ENCODE measurements at regions not wholly inside any gene's neighbourhood (a gene's known extent, or its start where the extent isn't known, plus 50 kb on each side); places are given as distances from the start of the nearest gene placed in this dataset.

DNA sequence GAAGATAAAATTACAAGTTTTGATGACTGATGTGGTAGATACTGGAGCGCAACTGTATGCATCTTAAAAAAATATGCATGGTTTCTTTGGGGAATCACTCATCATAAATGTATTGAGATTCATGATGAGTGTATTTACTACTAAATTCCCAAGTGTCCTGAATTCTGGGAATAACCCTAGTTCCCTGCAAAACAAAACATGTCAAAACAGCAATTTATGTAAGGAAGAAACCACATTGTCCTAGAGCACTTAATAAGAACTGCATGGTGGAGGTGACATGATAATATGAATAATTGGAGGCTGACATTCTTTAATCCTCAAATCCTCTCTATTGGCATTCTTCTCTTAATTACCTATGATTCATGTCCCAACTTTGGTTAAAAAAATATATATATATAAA is 1804.7 kb downstream of the STIM2 start:
- WGBS, 2 donors = 0 to 97% methylated on average over 1 of the region's 1 CpG
- no peak for ATAC-seq (ENCODE audit: low FRiP score in 2 of 2)
- no peak overlapping the region for H3K27ac ChIP-seq
- DNase-seq = no peak
- H3K4me3 ChIP-seq = no peak overlapping the region
- TF ChIP-seq POLR2A (IDR thresholded peaks at IDR 0.05) (no peak), POLR2AphosphoS5 (IDR thresholded peaks at IDR 0.05) (no peak), EP300 (IDR thresholded peaks at IDR 0.05) (no peak)
- TF ChIP-seq, protein P1, sequence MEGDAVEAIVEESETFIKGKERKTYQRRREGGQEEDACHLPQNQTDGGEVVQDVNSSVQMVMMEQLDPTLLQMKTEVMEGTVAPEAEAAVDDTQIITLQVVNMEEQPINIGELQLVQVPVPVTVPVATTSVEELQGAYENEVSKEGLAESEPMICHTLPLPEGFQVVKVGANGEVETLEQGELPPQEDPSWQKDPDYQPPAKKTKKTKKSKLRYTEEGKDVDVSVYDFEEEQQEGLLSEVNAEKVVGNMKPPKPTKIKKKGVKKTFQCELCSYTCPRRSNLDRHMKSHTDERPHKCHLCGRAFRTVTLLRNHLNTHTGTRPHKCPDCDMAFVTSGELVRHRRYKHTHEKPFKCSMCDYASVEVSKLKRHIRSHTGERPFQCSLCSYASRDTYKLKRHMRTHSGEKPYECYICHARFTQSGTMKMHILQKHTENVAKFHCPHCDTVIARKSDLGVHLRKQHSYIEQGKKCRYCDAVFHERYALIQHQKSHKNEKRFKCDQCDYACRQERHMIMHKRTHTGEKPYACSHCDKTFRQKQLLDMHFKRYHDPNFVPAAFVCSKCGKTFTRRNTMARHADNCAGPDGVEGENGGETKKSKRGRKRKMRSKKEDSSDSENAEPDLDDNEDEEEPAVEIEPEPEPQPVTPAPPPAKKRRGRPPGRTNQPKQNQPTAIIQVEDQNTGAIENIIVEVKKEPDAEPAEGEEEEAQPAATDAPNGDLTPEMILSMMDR (IDR thresholded peaks at IDR 0.05) = no peak
- no peaks in the 10 kb centered on the region for H3K36me3 ChIP-seq
- no peaks in the 10 kb centered on the region for H3K9me3 ChIP-seq
- no peaks in the 10 kb centered on the region for H3K4me1 ChIP-seq
- H3K27me3 ChIP-seq = no peaks in the 10 kb centered on the region

DNA sequence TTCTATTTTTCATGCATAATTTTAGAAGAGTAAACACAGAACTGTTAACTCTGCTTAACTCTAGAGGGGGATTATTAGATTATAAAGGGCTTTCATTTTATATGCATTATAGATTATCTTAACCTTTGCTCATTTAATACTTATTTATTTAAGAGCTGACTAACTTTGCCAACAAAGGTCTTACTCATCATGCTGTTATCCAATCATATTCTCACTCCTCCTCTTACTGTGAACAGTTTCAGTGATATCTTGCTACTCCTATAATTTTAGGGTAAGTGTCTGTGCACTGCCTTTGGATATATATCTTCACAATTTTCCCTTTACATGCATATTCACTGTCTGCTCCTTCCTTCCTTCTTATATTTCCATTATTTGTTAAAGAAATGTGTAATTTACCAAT is 1814.9 kb downstream of the STIM2 start:
- Histone ChIP-seq H3K27me3 (no peaks in the 10 kb centered on the region), H3K4me3 (no peak overlapping the region), H3K9me3 (no peaks in the 10 kb centered on the region), H3K36me3 (no peaks in the 10 kb centered on the region), H3K27ac (no peak overlapping the region), H3K4me1 (no peaks in the 10 kb centered on the region)
- TF ChIP-seq POLR2A (IDR thresholded peaks at IDR 0.05) = no peak
- TF ChIP-seq, protein P1 (IDR thresholded peaks at IDR 0.05) = no peak
- TF ChIP-seq POLR2AphosphoS5 (IDR thresholded peaks at IDR 0.05) = no peak
- no peak for TF ChIP-seq EP300 (IDR thresholded peaks at IDR 0.05)
- DNase-seq (no peak), ATAC-seq (ENCODE audit: low FRiP score in 2 of 2) (no peak)

DNA sequence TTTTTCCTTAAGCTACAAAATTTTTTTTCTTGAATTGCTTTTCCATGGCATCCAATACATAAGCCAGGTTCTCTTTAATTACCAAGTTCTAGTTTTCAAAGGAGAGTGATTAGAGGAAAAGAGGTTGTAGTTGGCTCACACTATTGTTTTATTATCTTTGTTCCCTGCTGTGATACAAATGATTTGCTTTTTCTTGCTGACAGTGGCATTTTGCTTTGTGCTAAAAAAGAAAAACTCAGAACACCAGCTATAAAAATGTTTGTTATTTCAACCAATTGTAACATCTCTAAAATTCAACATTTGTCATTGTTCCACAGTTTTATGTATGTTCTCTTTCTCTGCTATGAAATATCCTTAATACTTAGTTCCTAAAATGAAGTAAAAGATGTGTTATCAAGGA is 1817.2 kb downstream of the STIM2 start:
- H3K4me3 ChIP-seq = no peak overlapping the region
- TF ChIP-seq POLR2AphosphoS5 (IDR thresholded peaks at IDR 0.05) (no peak), POLR2A (IDR thresholded peaks at IDR 0.05) (no peak)
- no peak overlapping the region for H3K27ac ChIP-seq
- no peaks in the 10 kb centered on the region for H3K27me3 ChIP-seq
- H3K36me3 ChIP-seq = no peaks in the 10 kb centered on the region
- no peak for DNase-seq
- ATAC-seq (ENCODE audit: low FRiP score in 2 of 2) = no peak
- no peaks in the 10 kb centered on the region for H3K9me3 ChIP-seq
- H3K4me1 ChIP-seq = no peaks in the 10 kb centered on the region

DNA sequence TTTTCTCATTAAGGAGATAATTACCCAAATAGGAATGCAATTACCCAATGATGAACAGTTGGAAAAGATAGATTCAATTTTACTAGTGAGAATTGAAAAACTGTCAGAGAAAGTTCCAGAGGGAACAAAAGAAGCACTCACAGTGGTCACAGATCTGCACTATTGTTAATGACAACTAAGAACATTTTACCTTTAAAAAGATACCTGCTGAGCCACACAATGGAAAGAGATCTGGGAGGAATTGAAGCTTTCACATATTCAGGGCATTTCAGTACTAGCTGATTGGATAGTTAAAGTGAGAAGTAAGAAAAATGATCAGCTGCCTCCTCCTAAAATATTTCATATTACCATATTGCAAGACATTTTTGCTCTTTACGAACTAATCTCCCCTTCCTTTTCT is 1822.2 kb downstream of the STIM2 start:
- Histone ChIP-seq H3K9me3 (no peaks in the 10 kb centered on the region), H3K4me1 (no peaks in the 10 kb centered on the region), H3K36me3 (no peaks in the 10 kb centered on the region), H3K27ac (no peak overlapping the region), H3K4me3 (no peak overlapping the region), H3K27me3 (no peaks in the 10 kb centered on the region)
- TF ChIP-seq POLR2A (IDR thresholded peaks at IDR 0.05) (no peak), POLR2AphosphoS5 (IDR thresholded peaks at IDR 0.05) (no peak), EP300 (IDR thresholded peaks at IDR 0.05) (no peak)
- TF ChIP-seq, protein P1 (IDR thresholded peaks at IDR 0.05) = no peak
- WGBS, 2 donors = 62 to 84% methylated on average over 1 of the region's 1 CpG
- ATAC-seq (ENCODE audit: low FRiP score in 2 of 2) (no peak), DNase-seq (no peak)

DNA sequence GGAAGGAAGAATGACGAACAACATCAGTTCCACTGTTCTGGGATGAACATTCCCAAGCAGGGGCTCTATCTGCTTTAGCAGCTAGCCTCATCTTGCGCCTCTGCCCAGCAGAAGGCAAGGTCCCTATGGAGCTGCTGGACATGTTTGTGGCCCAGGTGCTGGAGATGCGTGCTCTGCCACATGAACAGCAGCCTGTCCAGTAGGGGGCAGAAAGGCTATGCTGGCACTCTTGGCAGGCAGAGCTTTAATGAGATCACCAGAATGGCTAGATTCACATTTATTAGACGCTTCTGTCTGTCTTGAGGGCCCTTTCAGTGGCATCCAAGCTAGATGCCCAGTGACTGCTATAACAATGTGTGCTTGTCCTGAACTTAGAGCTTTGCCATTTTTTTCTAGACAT is 1826.0 kb downstream of the STIM2 start:
- TF ChIP-seq POLR2A (IDR thresholded peaks at IDR 0.05) (no peak), POLR2AphosphoS5 (IDR thresholded peaks at IDR 0.05) (no peak), EP300 (IDR thresholded peaks at IDR 0.05) (no peak)
- TF ChIP-seq, protein P1 (IDR thresholded peaks at IDR 0.05) = no peak
- DNase-seq (no peak), ATAC-seq (ENCODE audit: low FRiP score in 2 of 2) (no peak)
- H3K4me3 ChIP-seq = no peak overlapping the region
- H3K27me3 ChIP-seq = no peaks in the 10 kb centered on the region
- no peaks in the 10 kb centered on the region for H3K36me3 ChIP-seq
- no peaks in the 10 kb centered on the region for H3K9me3 ChIP-seq
- H3K27ac ChIP-seq = no peak overlapping the region
- WGBS, 2 donors = 60 to 67% methylated on average over 2 to 4 of the region's 4 CpGs
- H3K4me1 ChIP-seq = no peaks in the 10 kb centered on the region
